ENCODE measurements at regions not wholly inside any gene's neighbourhood (a gene's known extent, or its start where the extent isn't known, plus 50 kb on each side); places are given as distances from the start of the nearest gene placed in this dataset.
A peak's percentile ranks its signal among the peaks of the same experiment; 100 is the strongest.

DNA sequence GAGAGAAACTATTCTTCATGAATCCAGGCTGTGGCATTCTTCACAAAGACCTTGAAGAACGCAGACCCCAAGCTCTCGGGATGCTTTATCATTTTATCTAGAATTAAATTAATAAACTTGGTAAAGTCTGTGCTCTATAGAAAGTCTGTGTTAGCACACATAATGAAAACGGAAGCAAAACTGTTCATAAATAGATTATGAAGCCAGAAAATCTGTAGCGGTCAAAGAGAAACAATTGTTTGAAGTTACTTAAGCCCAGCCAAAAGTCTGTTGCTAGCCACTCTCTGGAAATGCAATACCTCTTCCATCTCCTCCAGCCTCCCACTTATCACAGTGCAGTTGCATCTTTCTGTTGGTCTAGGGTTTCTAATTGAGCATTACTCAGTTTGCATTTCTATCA lies 375.9 kb downstream of the KIF4B start:
- H3K4me1 ChIP-seq (ENCODE audit: control insufficient read depth in 2 of 3, insufficient read depth in 2 of 3, low read depth in 1 of 3, low read length in 3 of 3) = no peaks in the 10 kb centered on the region
- H3K27me3 ChIP-seq (ENCODE audit: control insufficient read depth, insufficient read depth, low read length) = no peaks in the 10 kb centered on the region
- no peak overlapping the region for H3K27ac ChIP-seq (ENCODE audit: low read depth in 2 of 2, low read length in 2 of 2)
- no peak for FAIRE-seq
- DNase-seq = peak in 2 of 5 donors; percentile 1 to 2
- TF ChIP-seq, protein P1, sequence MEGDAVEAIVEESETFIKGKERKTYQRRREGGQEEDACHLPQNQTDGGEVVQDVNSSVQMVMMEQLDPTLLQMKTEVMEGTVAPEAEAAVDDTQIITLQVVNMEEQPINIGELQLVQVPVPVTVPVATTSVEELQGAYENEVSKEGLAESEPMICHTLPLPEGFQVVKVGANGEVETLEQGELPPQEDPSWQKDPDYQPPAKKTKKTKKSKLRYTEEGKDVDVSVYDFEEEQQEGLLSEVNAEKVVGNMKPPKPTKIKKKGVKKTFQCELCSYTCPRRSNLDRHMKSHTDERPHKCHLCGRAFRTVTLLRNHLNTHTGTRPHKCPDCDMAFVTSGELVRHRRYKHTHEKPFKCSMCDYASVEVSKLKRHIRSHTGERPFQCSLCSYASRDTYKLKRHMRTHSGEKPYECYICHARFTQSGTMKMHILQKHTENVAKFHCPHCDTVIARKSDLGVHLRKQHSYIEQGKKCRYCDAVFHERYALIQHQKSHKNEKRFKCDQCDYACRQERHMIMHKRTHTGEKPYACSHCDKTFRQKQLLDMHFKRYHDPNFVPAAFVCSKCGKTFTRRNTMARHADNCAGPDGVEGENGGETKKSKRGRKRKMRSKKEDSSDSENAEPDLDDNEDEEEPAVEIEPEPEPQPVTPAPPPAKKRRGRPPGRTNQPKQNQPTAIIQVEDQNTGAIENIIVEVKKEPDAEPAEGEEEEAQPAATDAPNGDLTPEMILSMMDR (IDR thresholded peaks at IDR 0.05; ENCODE audit: borderline replicate concordance, extremely low read depth, insufficient read depth) = no peak
- intact Hi-C loops (cut with DNase I) = no loop called here
- H3K36me3 ChIP-seq (ENCODE audit: control insufficient read depth in 2 of 3, insufficient read depth in 3 of 3, low read length in 3 of 3) = no peaks in the 10 kb centered on the region
- H3K9ac ChIP-seq (ENCODE audit: low read length in 3 of 3) = no peak overlapping the region
- H3K9me3 ChIP-seq (ENCODE audit: control insufficient read depth in 2 of 3, insufficient read depth in 1 of 3, low read length in 3 of 3) = no peaks in the 10 kb centered on the region
- no peak overlapping the region for H3K4me3 ChIP-seq (ENCODE audit: low read length in 3 of 3)

DNA sequence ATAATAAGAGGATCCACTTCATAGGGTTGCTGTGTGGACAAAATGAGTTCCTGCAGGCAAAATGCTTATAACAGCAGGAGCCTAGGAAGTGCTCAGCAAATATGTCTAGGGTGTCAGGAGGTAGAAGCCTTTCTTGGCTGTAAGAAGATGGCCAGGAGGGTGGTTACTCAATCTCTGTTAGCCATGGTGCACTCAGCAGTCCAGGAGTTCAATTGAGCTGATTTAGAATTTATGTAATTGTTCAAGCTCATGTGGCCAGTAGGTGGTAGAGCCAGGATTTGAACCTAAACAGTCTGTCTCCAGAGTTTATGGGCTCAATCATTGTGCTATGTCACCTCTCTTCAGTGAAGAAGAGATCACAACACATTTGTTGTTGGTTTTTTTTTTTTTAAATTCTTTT lies 381.2 kb downstream of the KIF4B start:
- no peaks in the 10 kb centered on the region for H3K36me3 ChIP-seq (ENCODE audit: control insufficient read depth in 2 of 3, insufficient read depth in 3 of 3, low read length in 3 of 3)
- no peak overlapping the region for H3K4me3 ChIP-seq (ENCODE audit: low read length in 3 of 3)
- intact Hi-C loops (cut with DNase I) = no loop called here
- no peaks in the 10 kb centered on the region for H3K4me1 ChIP-seq (ENCODE audit: control insufficient read depth in 2 of 3, insufficient read depth in 2 of 3, low read depth in 1 of 3, low read length in 3 of 3)
- H3K27ac ChIP-seq (ENCODE audit: low read depth in 2 of 2, low read length in 2 of 2) = no peak overlapping the region
- H3K9ac ChIP-seq (ENCODE audit: low read length in 3 of 3) = no peak overlapping the region
- H3K9me3 ChIP-seq (ENCODE audit: control insufficient read depth in 2 of 3, insufficient read depth in 1 of 3, low read length in 3 of 3) = no peaks in the 10 kb centered on the region
- no peaks in the 10 kb centered on the region for H3K27me3 ChIP-seq (ENCODE audit: control insufficient read depth, insufficient read depth, low read length)
- no peak for FAIRE-seq
- DNase-seq = no peak
- TF ChIP-seq, protein P1 (IDR thresholded peaks at IDR 0.05; ENCODE audit: borderline replicate concordance, extremely low read depth, insufficient read depth) = no peak

DNA sequence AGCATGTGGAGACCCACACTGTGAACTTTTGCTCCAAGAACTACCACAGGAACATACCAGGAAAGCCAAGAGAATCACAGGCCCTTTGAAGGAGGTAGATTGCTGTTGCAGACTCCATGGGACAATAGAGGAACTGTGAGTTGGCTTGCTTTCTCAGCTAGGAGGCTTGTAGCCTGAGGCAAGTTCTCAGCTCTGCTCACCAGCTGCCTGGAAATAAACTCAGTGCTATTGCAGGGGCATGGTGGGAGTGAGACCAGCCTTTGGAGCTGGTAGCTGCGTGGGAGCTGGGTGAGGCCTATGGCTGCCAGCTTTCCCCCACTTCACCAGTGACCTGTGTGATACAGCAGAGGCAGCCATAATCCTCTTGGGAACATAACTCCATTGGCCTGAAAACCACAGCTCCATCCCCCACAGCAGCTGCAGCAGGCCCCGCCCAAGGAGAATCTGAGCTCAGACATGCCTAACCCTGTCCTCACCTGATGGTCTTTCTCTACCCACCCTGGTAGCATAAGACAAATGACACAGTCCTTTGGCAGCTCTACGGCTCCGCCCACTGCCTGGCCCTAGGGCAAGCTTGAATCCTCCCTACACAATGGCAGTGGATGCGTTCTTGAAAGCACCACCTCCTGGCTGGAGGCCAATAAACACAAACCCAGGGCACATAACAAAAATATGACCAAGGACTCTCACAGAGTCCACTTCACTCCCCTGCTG lies 389.5 kb downstream of the KIF4B start:
- no peak overlapping the region for H3K27ac ChIP-seq (ENCODE audit: low read depth in 2 of 2, low read length in 2 of 2)
- FAIRE-seq (no peak), DNase-seq (no peak)
- no peaks in the 10 kb centered on the region for H3K36me3 ChIP-seq (ENCODE audit: control insufficient read depth in 2 of 3, insufficient read depth in 3 of 3, low read length in 3 of 3)
- no peak overlapping the region for H3K4me3 ChIP-seq (ENCODE audit: low read length in 3 of 3)
- TF ChIP-seq, protein P1 (IDR thresholded peaks at IDR 0.05; ENCODE audit: borderline replicate concordance, extremely low read depth, insufficient read depth) = no peak
- H3K9ac ChIP-seq (ENCODE audit: low read length in 3 of 3) = no peak overlapping the region
- no peaks in the 10 kb centered on the region for H3K27me3 ChIP-seq (ENCODE audit: control insufficient read depth, insufficient read depth, low read length)
- no peaks in the 10 kb centered on the region for H3K4me1 ChIP-seq (ENCODE audit: control insufficient read depth in 2 of 3, insufficient read depth in 2 of 3, low read depth in 1 of 3, low read length in 3 of 3)
- intact Hi-C loops (cut with DNase I) = no loop called here
- no peaks in the 10 kb centered on the region for H3K9me3 ChIP-seq (ENCODE audit: control insufficient read depth in 2 of 3, insufficient read depth in 1 of 3, low read length in 3 of 3)

DNA sequence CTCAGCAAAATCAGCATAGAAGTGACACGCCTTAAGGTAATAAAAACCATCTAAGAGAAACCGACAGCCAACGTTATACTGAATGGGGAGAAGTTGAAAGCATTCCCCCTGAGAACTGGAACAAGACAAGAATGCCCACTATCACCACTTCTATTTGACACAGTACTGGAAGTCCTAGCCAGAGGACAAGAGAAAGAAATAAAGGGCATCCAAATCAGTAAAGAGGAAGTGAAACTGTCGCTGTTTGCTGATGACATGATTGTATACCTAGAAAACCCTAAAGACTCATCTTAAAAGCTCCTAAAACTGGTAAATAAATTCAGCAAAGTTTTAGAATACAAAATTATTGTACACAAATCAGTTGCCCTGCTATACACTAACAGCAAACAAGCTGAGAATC lies 393.3 kb downstream of the KIF4B start:
- H3K36me3 ChIP-seq (ENCODE audit: control insufficient read depth in 2 of 3, insufficient read depth in 3 of 3, low read length in 3 of 3) = no peaks in the 10 kb centered on the region
- no peaks in the 10 kb centered on the region for H3K9me3 ChIP-seq (ENCODE audit: control insufficient read depth in 2 of 3, insufficient read depth in 1 of 3, low read length in 3 of 3)
- TF ChIP-seq, protein P1 (IDR thresholded peaks at IDR 0.05; ENCODE audit: borderline replicate concordance, extremely low read depth, insufficient read depth) = no peak
- H3K27me3 ChIP-seq (ENCODE audit: control insufficient read depth, insufficient read depth, low read length) = no peaks in the 10 kb centered on the region
- no peak overlapping the region for H3K4me3 ChIP-seq (ENCODE audit: low read length in 3 of 3)
- DNase-seq (no peak), FAIRE-seq (no peak)
- H3K27ac ChIP-seq (ENCODE audit: low read depth in 2 of 2, low read length in 2 of 2) = no peak overlapping the region
- no peak overlapping the region for H3K9ac ChIP-seq (ENCODE audit: low read length in 3 of 3)
- no peaks in the 10 kb centered on the region for H3K4me1 ChIP-seq (ENCODE audit: control insufficient read depth in 2 of 3, insufficient read depth in 2 of 3, low read depth in 1 of 3, low read length in 3 of 3)
- intact Hi-C loops (cut with DNase I) = no loop called here

All from kidney (tissue), 13 donors.